GM13977 (cell line): ENCODE measurements at regions not wholly inside any gene's neighbourhood (a gene's known extent, or its start where the extent isn't known, plus 50 kb on each side); places are given as distances from the start of the nearest gene placed in this dataset.

Experiments
- DNase-seq: peaks from one replicate; pipeline ENCODE4 v3.0.0; 2012; ENCODE audit warnings: low spot score
- CTCF ChIP-seq: IDR thresholded peaks from 2 replicates; pipeline ENCODE4 v1.5.1; 2012; ENCODE audit warnings: mild to moderate bottlenecking, control low read depth; ENCODE audit not compliant: insufficient read depth; ENCODE audit errors: extremely low read depth, missing control alignments
- in situ Hi-C: fragments of 300-500 bp; cut with MboI; formaldehyde crosslinking; loops from one replicate; pipeline ENCODE4 v1.12.0; 2022; ENCODE audit warnings: low sequenced_read_pairs, low pct_unique_long_range_greater_than_20kb, mixed read lengths, inconsistent platforms; ENCODE audit not compliant: unreplicated experiment

GRCh38 chr9:134272302-134273023 is 53.8 kb upstream of the RXRA start:
- TF ChIP-seq CTCF, result no peak
- in situ Hi-C loops, result no loop called here

GRCh38 chr9:134273647-134274046 is 52.6 kb upstream of the RXRA start:
- in situ Hi-C loops, result no loop called here
- no peak for TF ChIP-seq CTCF
- no peak for DNase-seq

More at GRCh38 chr9:134272302-134273023, 53.8 kb upstream of the RXRA start:
- no peak for DNase-seq

- no peak for TF ChIP-seq CTCF
- in situ Hi-C loops, result no loop called here
- no peak for DNase-seq
Observed at GRCh38 chr9:134275375-134275774, 50.9 kb upstream of the RXRA start.

- TF ChIP-seq CTCF, result no peak
- DNase-seq, result no peak
- in situ Hi-C loops, result no loop called here
Observed at GRCh38 chr9:134276453-134277245, 49.6 kb upstream of the RXRA start.
